ENCODE measurements at regions not wholly inside any gene's neighbourhood (a gene's known extent, or its start where the extent isn't known, plus 50 kb on each side); places are given as distances from the start of the nearest gene placed in this dataset.

GRCh38 chr10:109282510-109282909 is 640.8 kb downstream of the XPNPEP1 start:
- TF ChIP-seq NFIC (IDR thresholded peaks at IDR 0.05) (no peak), MAX (IDR thresholded peaks at IDR 0.05) (no peak), YY1 (IDR thresholded peaks at IDR 0.05; ENCODE audit: low read depth) (no peak), CREB1 (IDR thresholded peaks at IDR 0.05; ENCODE audit: low read depth) (no peak), CEBPB (IDR thresholded peaks at IDR 0.05) (no peak), FOXM1 (IDR thresholded peaks at IDR 0.05; ENCODE audit: borderline replicate concordance, low read depth) (no peak), EGR1 (IDR thresholded peaks at IDR 0.05) (no peak), RAD21 (IDR thresholded peaks at IDR 0.05; ENCODE audit: low read depth) (no peak), REST (IDR thresholded peaks at IDR 0.05; ENCODE audit: low read depth) (no peak), TCF12 (IDR thresholded peaks at IDR 0.05; ENCODE audit: low read depth) (no peak), TAF1 (IDR thresholded peaks at IDR 0.05; ENCODE audit: low read depth) (no peak), ZBTB7A (IDR thresholded peaks at IDR 0.05; ENCODE audit: low read depth) (no peak), TEAD4 (IDR thresholded peaks at IDR 0.05) (no peak), EP300 (IDR thresholded peaks at IDR 0.05; ENCODE audit: borderline replicate concordance) (no peak), USF1 (IDR thresholded peaks at IDR 0.05) (no peak)

- TF ChIP-seq USF1 (IDR thresholded peaks at IDR 0.05) (no peak), EGR1 (IDR thresholded peaks at IDR 0.05) (no peak), TEAD4 (IDR thresholded peaks at IDR 0.05) (no peak), CEBPB (IDR thresholded peaks at IDR 0.05) (no peak)
Observed at GRCh38 chr10:109281347-109281746, 642.0 kb downstream of the XPNPEP1 start.

- TF ChIP-seq EP300 (IDR thresholded peaks at IDR 0.05; ENCODE audit: borderline replicate concordance) (no peak), USF1 (IDR thresholded peaks at IDR 0.05) (no peak), CEBPB (IDR thresholded peaks at IDR 0.05) (no peak), RAD21 (IDR thresholded peaks at IDR 0.05; ENCODE audit: low read depth) (no peak), MAX (IDR thresholded peaks at IDR 0.05) (no peak), TCF12 (IDR thresholded peaks at IDR 0.05; ENCODE audit: low read depth) (no peak), TAF1 (IDR thresholded peaks at IDR 0.05; ENCODE audit: low read depth) (no peak), FOXM1 (IDR thresholded peaks at IDR 0.05; ENCODE audit: borderline replicate concordance, low read depth) (no peak), REST (IDR thresholded peaks at IDR 0.05; ENCODE audit: low read depth) (no peak), ZBTB7A (IDR thresholded peaks at IDR 0.05; ENCODE audit: low read depth) (no peak), YY1 (IDR thresholded peaks at IDR 0.05; ENCODE audit: low read depth) (no peak), EGR1 (IDR thresholded peaks at IDR 0.05) (no peak), CREB1 (IDR thresholded peaks at IDR 0.05; ENCODE audit: low read depth) (no peak), TEAD4 (IDR thresholded peaks at IDR 0.05) (no peak), NFIC (IDR thresholded peaks at IDR 0.05) (no peak)
Observed at GRCh38 chr10:109280837-109281236, 642.5 kb downstream of the XPNPEP1 start.

- TF ChIP-seq YY1 (IDR thresholded peaks at IDR 0.05; ENCODE audit: low read depth) (no peak), EGR1 (IDR thresholded peaks at IDR 0.05) (no peak), USF1 (IDR thresholded peaks at IDR 0.05) (no peak), RAD21 (IDR thresholded peaks at IDR 0.05; ENCODE audit: low read depth) (no peak), ZBTB7A (IDR thresholded peaks at IDR 0.05; ENCODE audit: low read depth) (no peak), MAX (IDR thresholded peaks at IDR 0.05) (no peak), FOXM1 (IDR thresholded peaks at IDR 0.05; ENCODE audit: borderline replicate concordance, low read depth) (no peak), CREB1 (IDR thresholded peaks at IDR 0.05; ENCODE audit: low read depth) (no peak), NFIC (IDR thresholded peaks at IDR 0.05) (no peak), TCF12 (IDR thresholded peaks at IDR 0.05; ENCODE audit: low read depth) (no peak), REST (IDR thresholded peaks at IDR 0.05; ENCODE audit: low read depth) (no peak), EP300 (IDR thresholded peaks at IDR 0.05; ENCODE audit: borderline replicate concordance) (no peak), TEAD4 (IDR thresholded peaks at IDR 0.05) (no peak)
Observed at GRCh38 chr10:109277456-109277855, 645.9 kb downstream of the XPNPEP1 start.

All from Ishikawa (cell line).